GM10266 (cell line): ENCODE measurements at regions not wholly inside any gene's neighbourhood (a gene's known extent, or its start where the extent isn't known, plus 50 kb on each side); places are given as distances from the start of the nearest gene placed in this dataset.

Experiments used
- DNase-seq: peaks from one replicate; pipeline ENCODE4 v3.0.0; 2012; ENCODE audit errors: extremely low spot score
- TF ChIP-seq, protein P1 (sequence below): IDR thresholded peaks from 2 replicates; pipeline ENCODE4 v1.5.1; 2012; ENCODE audit warnings: mild to moderate bottlenecking, low read depth; ENCODE audit not compliant: control insufficient read depth, insufficient read depth; ENCODE audit errors: missing control alignments

DNA sequence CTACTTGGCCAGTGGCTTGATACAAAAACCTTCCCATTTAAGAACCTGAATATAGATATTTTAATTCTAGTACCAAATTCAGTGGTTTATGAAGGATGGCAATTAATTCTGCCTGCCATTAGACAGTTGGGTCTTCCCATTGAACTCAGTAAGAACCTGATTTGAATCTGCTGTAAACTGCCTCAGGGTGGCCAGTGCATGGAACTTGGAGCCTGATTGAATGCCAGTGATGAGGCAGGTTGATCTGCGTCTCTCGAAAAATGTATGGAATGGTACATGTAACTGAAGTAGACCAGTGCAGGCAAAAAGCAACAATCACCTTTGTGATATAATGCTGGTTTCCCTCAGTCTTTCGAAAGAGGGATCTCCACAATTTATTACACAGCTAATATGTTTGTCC, 421.4 kb downstream of the TMA16 start:
- TF ChIP-seq, protein P1, sequence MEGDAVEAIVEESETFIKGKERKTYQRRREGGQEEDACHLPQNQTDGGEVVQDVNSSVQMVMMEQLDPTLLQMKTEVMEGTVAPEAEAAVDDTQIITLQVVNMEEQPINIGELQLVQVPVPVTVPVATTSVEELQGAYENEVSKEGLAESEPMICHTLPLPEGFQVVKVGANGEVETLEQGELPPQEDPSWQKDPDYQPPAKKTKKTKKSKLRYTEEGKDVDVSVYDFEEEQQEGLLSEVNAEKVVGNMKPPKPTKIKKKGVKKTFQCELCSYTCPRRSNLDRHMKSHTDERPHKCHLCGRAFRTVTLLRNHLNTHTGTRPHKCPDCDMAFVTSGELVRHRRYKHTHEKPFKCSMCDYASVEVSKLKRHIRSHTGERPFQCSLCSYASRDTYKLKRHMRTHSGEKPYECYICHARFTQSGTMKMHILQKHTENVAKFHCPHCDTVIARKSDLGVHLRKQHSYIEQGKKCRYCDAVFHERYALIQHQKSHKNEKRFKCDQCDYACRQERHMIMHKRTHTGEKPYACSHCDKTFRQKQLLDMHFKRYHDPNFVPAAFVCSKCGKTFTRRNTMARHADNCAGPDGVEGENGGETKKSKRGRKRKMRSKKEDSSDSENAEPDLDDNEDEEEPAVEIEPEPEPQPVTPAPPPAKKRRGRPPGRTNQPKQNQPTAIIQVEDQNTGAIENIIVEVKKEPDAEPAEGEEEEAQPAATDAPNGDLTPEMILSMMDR, result no peak
- no peak for DNase-seq

DNA sequence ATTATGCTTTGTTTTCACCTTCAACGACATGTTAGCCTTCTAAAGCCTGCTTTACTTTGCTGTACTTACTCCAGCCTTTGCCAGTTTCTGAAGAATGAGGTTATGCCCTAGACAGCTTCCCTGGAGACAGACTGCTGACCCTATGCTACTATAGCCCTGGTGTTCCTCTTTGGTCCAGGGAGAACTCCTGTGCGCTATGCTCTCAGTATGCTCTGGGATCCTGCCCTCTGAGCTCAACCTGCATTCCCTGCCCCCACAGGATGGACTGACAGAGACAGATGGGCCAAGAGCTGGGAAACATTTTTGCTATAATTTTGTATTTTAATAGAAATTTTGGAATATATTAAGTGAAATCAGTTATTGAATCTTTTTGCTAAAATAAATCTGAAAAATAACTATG, 425.9 kb downstream of the TMA16 start:
- TF ChIP-seq, protein P1, result no peak
- DNase-seq, result no peak

DNA sequence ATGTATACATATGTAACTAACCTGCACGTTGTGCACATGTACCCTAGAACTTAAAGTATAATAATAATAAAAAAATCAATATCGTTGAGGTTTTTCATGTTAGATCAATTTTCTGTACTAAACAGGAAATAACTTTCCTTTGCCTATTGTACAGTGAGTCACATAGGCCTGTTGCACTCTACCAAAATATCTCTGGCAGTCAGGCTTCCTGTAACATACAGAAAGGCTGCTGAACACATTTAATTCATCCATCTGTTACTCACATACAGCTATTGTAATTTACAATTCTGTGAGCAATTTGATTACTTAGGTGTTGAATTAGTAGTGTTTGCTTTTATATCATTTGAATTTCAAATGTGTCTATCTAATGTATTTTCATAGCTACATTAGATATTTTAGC, 427.8 kb downstream of the TMA16 start:
- no peak for DNase-seq
- TF ChIP-seq, protein P1, result no peak

DNA sequence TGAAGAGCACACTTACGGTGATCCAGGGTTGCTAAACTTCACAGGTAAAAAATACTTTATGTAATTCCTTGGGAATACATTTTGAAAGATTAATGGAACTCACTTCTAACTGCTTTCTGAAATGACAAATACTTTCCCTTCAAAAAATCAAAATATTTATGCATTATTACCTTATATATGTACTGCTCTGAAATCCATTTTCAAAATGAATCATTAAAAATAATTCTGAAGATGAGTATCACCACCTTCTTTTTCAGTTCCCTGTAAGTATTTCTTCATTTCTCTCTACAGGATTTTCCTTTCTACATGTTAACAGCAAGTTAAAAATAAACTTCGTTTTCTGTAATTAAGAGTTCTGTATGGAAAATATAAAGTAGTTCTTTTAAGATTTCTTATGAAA, 428.6 kb downstream of the TMA16 start:
- TF ChIP-seq, protein P1, result no peak

DNA sequence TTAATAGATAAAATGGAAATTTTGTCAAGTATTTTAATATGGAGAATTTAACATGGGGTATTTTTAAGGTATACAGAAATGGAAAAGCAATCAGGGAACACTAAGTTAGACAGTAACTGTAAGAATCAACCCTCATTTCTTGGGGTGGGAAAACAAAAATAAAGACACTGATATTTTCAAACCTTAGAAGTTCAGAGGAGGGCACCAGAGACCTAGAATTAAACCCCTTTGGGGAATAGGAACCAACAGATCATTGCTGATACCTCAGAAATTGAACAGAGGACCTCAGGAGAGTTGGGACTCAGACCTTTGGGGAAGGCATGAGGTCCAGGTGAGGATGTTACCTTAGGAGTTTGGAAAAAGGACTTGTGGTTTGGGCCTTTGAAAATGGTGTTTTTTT, 435.6 kb downstream of the TMA16 start:
- TF ChIP-seq, protein P1, result no peak
- no peak for DNase-seq

More for the DNA sequence above, 428.6 kb downstream of the TMA16 start:
- DNase-seq, result no peak

DNA sequence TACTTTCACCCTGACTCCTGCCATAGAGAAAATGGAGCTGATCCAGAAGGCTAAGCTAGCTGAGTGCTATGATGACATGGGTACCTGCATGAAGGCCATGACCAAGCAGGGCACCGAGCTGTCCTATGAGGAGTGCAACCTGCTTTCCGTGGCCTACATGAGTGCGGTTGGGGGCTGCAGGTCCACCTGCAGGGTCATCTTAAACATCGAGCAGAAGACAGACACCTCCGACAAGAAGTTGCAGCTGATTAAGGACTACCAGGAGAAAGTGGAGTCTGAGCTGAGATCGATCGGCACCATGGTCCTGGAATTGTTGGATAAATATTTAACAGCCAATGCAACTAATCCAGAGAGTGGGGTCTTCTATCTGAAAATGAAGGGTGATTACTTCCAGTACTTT, 438.0 kb downstream of the TMA16 start:
- no peak for DNase-seq
- TF ChIP-seq, protein P1, result no peak

DNA sequence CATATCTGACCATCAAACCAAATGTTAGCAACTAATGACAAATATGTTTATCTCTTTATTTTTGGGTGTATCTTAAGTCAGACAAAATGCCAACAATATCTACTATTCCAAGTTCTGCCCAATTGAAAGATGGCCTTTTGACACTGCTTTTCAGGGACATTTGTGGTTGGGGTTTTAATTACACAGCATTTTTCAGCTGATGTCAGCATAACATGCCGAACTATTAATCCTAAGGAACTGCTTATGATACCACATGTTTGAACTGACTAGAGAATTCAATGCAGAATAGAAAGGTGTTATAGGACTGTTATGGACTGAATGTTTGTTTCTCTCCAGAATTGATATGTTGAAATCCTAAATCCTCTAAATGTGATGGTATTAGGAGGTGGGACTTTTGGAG, 445.1 kb downstream of the TMA16 start:
- no peak for DNase-seq
- TF ChIP-seq, protein P1, result no peak
